HepG2 (cell line): ENCODE measurements at regions not wholly inside any gene's neighbourhood (a gene's known extent, or its start where the extent isn't known, plus 50 kb on each side); places are given as distances from the start of the nearest gene placed in this dataset.

Experiments used
- ATAD3A ChIP-seq: sonication (generic); formaldehyde crosslinking; IDR thresholded peaks from 2 replicates; pipeline ENCODE4 v1.4.0; 2020; ENCODE audit warnings: missing genetic modification reagents
- CHD2 ChIP-seq: IDR thresholded peaks from 2 replicates; pipeline ENCODE4 v1.6.1; 2011; ENCODE audit warnings: low read depth, low read length, improper control_type of control experiment
- CHD4 ChIP-seq: fragments of 200-600 bp; sonication (generic); IDR thresholded peaks from 2 replicates; pipeline ENCODE4 v1.7.0; 2017; ENCODE audit warnings: mild to moderate bottlenecking, low read length, borderline replicate concordance
- CREM ChIP-seq, 2 experiments: sonication (generic) in 1 of 2; formaldehyde crosslinking in 1 of 2; IDR thresholded peaks; 2 replicates each; pipeline versions ENCODE4 v1.4.0 to v1.6.1; 2016 to 2020; ENCODE audit warnings: antibody characterized with exemption in 1 of 2, mild to moderate bottlenecking in 1 of 2, missing genetic modification reagents in 1 of 2
- EP300 ChIP-seq, 3 experiments: sonication (generic) in 1 of 3; formaldehyde crosslinking in 1 of 3; IDR thresholded peaks; 2 replicates each; pipeline versions ENCODE4 v1.5.1 to v1.6.1; 2011 to 2020; ENCODE audit warnings: low read depth in 2 of 3, low read length in 2 of 3, borderline replicate concordance in 1 of 3, improper control_type of control experiment in 1 of 3, mild to moderate bottlenecking in 1 of 3, missing genetic modification reagents in 1 of 3, moderate library complexity in 1 of 3
- GABPA ChIP-seq, 2 experiments: IDR thresholded peaks; 2 replicates each; pipeline ENCODE4 v1.6.1; 2011 to 2016; ENCODE audit warnings: low read depth in 2 of 2, low read length in 1 of 2, missing biosample characterization in 1 of 2, missing genetic modification characterization in 1 of 2
- HHEX ChIP-seq: IDR thresholded peaks from 2 replicates; pipeline ENCODE4 v1.6.1; 2016; ENCODE audit warnings: control low read depth
- HNRNPK ChIP-seq: fragments of 200-400 bp; formaldehyde crosslinking; IDR thresholded peaks from 2 replicates; pipeline ENCODE4 v1.6.1; 2018; ENCODE audit warnings: low read length, low read depth, moderate library complexity, mild to moderate bottlenecking; ENCODE audit not compliant: poor library complexity, severe bottlenecking
- NR2F6 ChIP-seq, 2 experiments: IDR thresholded peaks; 2 replicates each; pipeline ENCODE4 v1.6.1; 2016; ENCODE audit warnings: antibody characterized with exemption in 1 of 2, mild to moderate bottlenecking in 1 of 2
- SALL2 ChIP-seq: sonication (generic); formaldehyde crosslinking; IDR thresholded peaks from 2 replicates; pipeline ENCODE4 v1.8.1; 2023; ENCODE audit warnings: mild to moderate bottlenecking, missing genetic modification reagents, inconsistent platforms
- TEAD3 ChIP-seq: optimal IDR thresholded peaks from 2 replicates; pipeline ENCODE3; 2016; ENCODE audit warnings: borderline replicate concordance
- WIZ ChIP-seq: sonication (generic); formaldehyde crosslinking; IDR thresholded peaks from 2 replicates; pipeline ENCODE4 v1.5.1; 2020; ENCODE audit warnings: mild to moderate bottlenecking, missing genetic modification reagents
- ZBTB8A ChIP-seq: sonication (generic); formaldehyde crosslinking; IDR thresholded peaks from 2 replicates; pipeline ENCODE4 v1.4.0; 2020; ENCODE audit warnings: mild to moderate bottlenecking, low read depth, missing genetic modification reagents, borderline replicate concordance
- ZNF468 ChIP-seq: sonication (generic); formaldehyde crosslinking; IDR thresholded peaks from 2 replicates; pipeline ENCODE4 v1.8.0; 2022; ENCODE audit warnings: mild to moderate bottlenecking, moderate library complexity, missing genetic modification reagents
- ZNF558 ChIP-seq: sonication (generic); formaldehyde crosslinking; IDR thresholded peaks from 2 replicates; pipeline ENCODE4 v1.9.0; 2022; ENCODE audit warnings: mild to moderate bottlenecking, missing genetic modification reagents, borderline replicate concordance
- ZNF768 ChIP-seq: sonication (generic); formaldehyde crosslinking; IDR thresholded peaks from 2 replicates; pipeline ENCODE4 v1.4.0; 2020; ENCODE audit warnings: missing genetic modification reagents
- TF ChIP-seq, protein P1 (sequence below): sonication (generic); formaldehyde crosslinking; IDR thresholded peaks from one replicate; pipeline ENCODE4 v1.5.1; 2020; ENCODE audit warnings: mild to moderate bottlenecking, missing genetic modification reagents; ENCODE audit errors: not compliant biosample characterization
- TF ChIP-seq, protein P2 (sequence below): sonication (generic); formaldehyde crosslinking; IDR thresholded peaks from 2 replicates; pipeline ENCODE4 v1.4.0; 2020; ENCODE audit warnings: missing genetic modification reagents

DNA sequence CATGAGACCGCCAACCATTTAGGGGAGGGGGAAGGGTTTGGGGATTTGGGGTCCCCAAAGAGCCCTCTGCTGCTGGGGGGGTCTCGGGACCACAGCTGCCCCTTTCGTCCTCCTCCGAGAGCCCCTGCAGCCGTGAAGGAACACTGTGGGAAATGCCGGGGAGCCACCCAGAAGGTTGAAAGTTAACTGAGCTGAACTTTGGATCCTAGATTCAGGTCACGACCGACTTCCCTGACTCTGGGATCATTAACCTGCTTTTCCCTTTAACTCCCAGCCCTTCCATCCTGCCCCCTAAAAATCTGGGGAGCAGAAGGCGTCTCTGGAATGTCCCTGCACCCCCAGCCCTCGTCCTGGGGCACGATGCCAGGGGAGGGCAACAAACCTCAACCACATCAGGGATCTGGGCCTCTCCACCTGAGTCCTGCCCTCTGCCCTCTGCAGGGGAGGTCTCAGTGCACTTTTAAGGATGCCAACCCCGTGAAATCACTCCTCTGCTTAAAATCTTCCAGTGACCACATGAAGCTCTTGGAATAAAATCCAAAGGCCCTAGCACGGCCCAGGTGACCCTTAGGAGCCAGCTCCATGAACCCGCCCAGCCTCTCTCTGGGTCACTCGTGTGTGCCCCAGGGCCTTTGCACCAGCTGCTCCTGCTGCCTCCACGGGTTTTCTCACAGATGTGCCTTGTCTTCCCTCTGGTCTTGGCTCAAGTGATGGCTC, 95.0 kb downstream of the RFLNA start (continued):
- TF ChIP-seq EP300 (IDR thresholded peaks at IDR 0.05; ENCODE audit: low read depth in 2 of 2, low read length in 2 of 2) (peak in 1 of 2 experiments; percentile 42; a peak in 1 of 4 replicates), EP300 (CRISPR knock-in tag; IDR thresholded peaks at IDR 0.05; ENCODE audit: borderline replicate concordance) (no peak), CHD2 (no peak), SALL2 (CRISPR knock-in tag) (no peak), ZNF768 (CRISPR knock-in tag) (no peak), NR2F6 (IDR thresholded peaks at IDR 0.05) (0 out of 2 replicates have a peak, but pooled peaks have one; percentile 23), NR2F6 (CRISPR knock-in tag; IDR thresholded peaks at IDR 0.05) (no peak; the same call in 1 of the 2 replicates), CREM (IDR thresholded peaks at IDR 0.05) (no peak), CREM (CRISPR knock-in tag; IDR thresholded peaks at IDR 0.05) (no peak), WIZ (CRISPR knock-in tag) (no peak), CHD4 (peak; percentile 87), HHEX (CRISPR knock-in tag) (no peak), GABPA (IDR thresholded peaks at IDR 0.05; ENCODE audit: low read depth, low read length) (no peak), GABPA (CRISPR knock-in tag; IDR thresholded peaks at IDR 0.05; ENCODE audit: low read depth) (no peak), HNRNPK (no peak), ZBTB8A (CRISPR knock-in tag) (no peak), TEAD3 (peak; percentile 16), ZNF558 (CRISPR knock-in tag) (0 out of 2 replicates have a peak, but pooled peaks have one; percentile 5), ATAD3A (CRISPR knock-in tag) (no peak), ZNF468 (no peak)
- TF ChIP-seq, protein P1, sequence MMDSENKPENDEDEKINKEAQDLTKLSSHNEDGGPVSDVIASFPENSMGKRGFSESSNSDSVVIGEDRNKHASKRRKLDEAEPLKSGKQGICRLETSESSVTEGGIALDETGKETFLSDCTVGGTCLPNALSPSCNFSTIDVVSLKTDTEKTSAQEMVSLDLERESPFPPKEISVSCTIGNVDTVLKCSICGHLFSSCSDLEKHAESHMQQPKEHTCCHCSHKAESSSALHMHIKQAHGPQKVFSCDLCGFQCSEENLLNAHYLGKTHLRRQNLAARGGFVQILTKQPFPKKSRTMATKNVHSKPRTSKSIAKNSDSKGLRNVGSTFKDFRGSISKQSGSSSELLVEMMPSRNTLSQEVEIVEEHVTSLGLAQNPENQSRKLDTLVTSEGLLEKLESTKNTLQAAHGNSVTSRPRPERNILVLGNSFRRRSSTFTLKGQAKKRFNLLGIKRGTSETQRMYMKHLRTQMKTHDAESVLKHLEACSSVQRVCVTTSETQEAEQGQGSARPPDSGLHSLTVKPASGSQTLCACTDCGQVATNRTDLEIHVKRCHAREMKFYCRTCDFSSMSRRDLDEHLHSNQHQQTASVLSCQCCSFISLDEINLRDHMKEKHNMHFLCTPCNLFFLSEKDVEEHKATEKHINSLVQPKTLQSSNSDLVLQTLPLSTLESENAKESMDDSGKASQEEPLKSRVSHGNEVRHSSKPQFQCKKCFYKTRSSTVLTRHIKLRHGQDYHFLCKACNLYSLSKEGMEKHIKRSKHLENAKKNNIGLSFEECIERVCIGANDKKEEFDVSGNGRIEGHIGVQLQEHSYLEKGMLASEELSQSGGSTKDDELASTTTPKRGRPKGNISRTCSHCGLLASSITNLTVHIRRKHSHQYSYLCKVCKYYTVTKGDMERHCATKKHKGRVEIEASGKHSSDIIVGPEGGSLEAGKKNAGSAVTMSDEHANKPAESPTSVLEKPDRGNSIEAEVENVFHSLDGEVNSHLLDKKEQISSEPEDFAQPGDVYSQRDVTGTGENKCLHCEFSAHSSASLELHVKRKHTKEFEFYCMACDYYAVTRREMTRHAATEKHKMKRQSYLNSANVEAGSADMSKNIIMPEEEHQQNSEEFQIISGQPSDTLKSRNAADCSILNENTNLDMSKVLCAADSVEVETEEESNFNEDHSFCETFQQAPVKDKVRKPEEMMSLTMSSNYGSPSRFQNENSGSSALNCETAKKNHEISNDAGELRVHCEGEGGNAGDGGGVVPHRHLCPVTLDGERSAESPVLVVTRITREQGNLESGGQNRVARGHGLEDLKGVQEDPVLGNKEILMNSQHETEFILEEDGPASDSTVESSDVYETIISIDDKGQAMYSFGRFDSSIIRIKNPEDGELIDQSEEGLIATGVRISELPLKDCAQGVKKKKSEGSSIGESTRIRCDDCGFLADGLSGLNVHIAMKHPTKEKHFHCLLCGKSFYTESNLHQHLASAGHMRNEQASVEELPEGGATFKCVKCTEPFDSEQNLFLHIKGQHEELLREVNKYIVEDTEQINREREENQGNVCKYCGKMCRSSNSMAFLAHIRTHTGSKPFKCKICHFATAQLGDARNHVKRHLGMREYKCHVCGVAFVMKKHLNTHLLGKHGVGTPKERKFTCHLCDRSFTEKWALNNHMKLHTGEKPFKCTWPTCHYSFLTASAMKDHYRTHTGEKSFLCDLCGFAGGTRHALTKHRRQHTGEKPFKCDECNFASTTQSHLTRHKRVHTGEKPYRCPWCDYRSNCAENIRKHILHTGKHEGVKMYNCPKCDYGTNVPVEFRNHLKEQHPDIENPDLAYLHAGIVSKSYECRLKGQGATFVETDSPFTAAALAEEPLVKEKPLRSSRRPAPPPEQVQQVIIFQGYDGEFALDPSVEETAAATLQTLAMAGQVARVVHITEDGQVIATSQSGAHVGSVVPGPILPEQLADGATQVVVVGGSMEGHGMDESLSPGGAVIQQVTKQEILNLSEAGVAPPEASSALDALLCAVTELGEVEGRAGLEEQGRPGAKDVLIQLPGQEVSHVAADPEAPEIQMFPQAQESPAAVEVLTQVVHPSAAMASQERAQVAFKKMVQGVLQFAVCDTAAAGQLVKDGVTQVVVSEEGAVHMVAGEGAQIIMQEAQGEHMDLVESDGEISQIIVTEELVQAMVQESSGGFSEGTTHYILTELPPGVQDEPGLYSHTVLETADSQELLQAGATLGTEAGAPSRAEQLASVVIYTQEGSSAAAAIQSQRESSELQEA: no peak
- TF ChIP-seq, protein P2, sequence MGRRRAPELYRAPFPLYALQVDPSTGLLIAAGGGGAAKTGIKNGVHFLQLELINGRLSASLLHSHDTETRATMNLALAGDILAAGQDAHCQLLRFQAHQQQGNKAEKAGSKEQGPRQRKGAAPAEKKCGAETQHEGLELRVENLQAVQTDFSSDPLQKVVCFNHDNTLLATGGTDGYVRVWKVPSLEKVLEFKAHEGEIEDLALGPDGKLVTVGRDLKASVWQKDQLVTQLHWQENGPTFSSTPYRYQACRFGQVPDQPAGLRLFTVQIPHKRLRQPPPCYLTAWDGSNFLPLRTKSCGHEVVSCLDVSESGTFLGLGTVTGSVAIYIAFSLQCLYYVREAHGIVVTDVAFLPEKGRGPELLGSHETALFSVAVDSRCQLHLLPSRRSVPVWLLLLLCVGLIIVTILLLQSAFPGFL: no peak
